HG03108 (cell line): ENCODE measurements at regions not wholly inside any gene's neighbourhood (a gene's known extent, or its start where the extent isn't known, plus 50 kb on each side); places are given as distances from the start of the nearest gene placed in this dataset.
"Not testable (repeated sequence)": the region's sequence is repeated elsewhere in the genome, so short reads cannot be mapped to it uniquely, and the experiment has no call there.

Experiments used
- ATAC-seq: cut with Tn5 transposase; IDR thresholded peaks from one replicate; pipeline ENCODE4 v1.9.1; 2021; ENCODE audit warnings: moderate library complexity; ENCODE audit not compliant: unreplicated experiment

- not testable (repeated sequence) for ATAC-seq
Measured at GRCh38 chr7:13806089-13806867, 183.2 kb downstream of the ETV1 start.

- not testable (repeated sequence) for ATAC-seq
Measured at GRCh38 chr7:13817230-13817629, 172.2 kb downstream of the ETV1 start.

DNA sequence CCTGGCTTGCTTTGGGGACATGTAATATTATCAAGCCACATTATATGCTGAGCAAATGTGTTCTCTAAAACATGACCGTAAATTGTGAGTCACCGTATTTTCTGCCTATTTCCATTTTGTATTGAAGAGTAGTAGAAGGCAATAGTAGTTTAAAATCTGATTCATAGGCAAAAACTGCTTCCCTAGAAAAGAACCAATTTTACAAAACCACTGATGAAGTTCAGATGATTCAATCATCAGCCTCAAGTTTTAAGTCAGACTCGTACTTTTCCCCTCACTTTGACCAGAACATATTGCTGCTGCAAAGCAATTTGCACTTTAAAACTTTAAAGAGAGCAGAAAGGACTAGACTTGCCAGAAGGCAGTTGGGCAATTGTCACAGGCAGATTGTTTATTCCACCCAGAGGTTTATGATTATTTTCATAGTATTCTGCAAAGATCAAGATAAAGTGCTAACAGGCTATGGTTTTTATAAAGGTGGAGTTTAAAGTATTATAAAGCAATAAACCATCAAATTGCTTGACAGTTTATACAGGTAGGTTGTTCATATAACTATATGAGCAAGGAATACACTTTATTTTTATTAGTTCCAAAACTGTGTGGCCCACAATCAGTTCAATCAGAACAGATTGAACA, 168.2 kb downstream of the ETV1 start:
- ATAC-seq: no peak

GRCh38 chr7:13822678-13823077, 166.8 kb downstream of the ETV1 start:
- ATAC-seq: no peak

DNA sequence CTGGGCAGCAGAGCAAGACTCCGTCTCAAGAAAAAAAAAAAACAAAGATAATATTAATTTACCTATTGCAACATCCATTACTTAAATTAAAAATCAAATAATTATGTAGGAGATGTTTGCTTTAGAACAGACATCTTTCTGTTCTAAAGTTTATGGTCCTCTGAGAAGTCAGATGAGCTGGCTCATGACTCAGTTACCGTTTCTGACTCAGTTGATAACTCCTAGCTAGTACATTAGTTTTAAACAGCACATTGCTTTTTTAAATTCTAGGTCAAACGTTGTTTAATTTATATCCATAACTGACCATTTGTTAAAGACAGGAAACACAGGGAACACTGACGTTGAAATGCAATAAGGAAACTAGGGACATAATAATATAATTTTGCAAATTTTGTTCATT, 162.7 kb downstream of the ETV1 start:
- no peak for ATAC-seq

GRCh38 chr7:13827716-13828115, 161.8 kb downstream of the ETV1 start:
- no peak for ATAC-seq

GRCh38 chr7:13829231-13829630, 160.2 kb downstream of the ETV1 start:
- no peak for ATAC-seq

- ATAC-seq: no peak
Measured at GRCh38 chr7:13829914-13830900, 159.3 kb downstream of the ETV1 start.

DNA sequence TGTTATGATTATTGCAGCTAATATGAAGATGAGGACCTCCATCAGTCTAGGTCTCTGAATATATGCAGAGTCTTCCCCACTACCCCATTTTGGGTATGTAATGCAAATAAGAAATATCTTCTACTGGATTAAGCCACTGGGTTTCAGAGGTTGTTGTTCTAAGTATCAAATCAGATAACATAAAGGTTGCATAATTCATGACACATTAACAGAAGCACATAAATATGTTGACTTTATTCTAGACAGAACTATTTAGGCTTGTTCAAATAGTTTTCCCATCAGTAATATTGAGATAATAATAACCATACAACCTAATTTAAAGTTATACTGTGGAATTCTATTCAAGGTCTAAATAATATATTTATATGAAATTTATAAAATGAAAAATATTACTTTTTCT, 157.1 kb downstream of the ETV1 start:
- no peak for ATAC-seq

GRCh38 chr7:13834328-13834761, 155.1 kb downstream of the ETV1 start:
- no peak for ATAC-seq

- ATAC-seq: no peak
Measured at GRCh38 chr7:13835442-13835841, 154.0 kb downstream of the ETV1 start.

GRCh38 chr7:13839063-13839462, 150.4 kb downstream of the ETV1 start:
- no peak for ATAC-seq
